ENCODE measurements at regions not wholly inside any gene's neighbourhood (a gene's known extent, or its start where the extent isn't known, plus 50 kb on each side); places are given as distances from the start of the nearest gene placed in this dataset.

- TF ChIP-seq POLR2A (IDR thresholded peaks at IDR 0.05) (no peak), CTCF (IDR thresholded peaks at IDR 0.05) (no peak), POLR2AphosphoS5 (IDR thresholded peaks at IDR 0.05) (no peak)
- Histone ChIP-seq H3K36me3 (no peaks in the 10 kb centered on the region), H3K27me3 (replicated peaks; ENCODE audit: insufficient read depth) (no peaks in the 10 kb centered on the region), H3K4me1 (replicated peaks) (no peaks in the 10 kb centered on the region), H3K4me3 (no peak overlapping the region), H3K27ac (no peak overlapping the region), H3K9me3 (no peaks in the 10 kb centered on the region)
- intact Hi-C loops (cut with DNase I), result no loop called here
- DNase-seq (ENCODE audit: low spot score), result no peak
- 93% methylated on average over 6 of the region's 6 CpGs for WGBS
These were observed 404.3 kb downstream of the MN1 start for GRCh38 chr22:27397036-27397953.

GRCh38 chr22:27397954-27398342, 403.6 kb downstream of the MN1 start:
- intact Hi-C loops (cut with DNase I), result no loop called here
- Histone ChIP-seq H3K4me3 (no peak overlapping the region), H3K9me3 (no peaks in the 10 kb centered on the region), H3K36me3 (no peaks in the 10 kb centered on the region), H3K27me3 (replicated peaks; ENCODE audit: insufficient read depth) (no peaks in the 10 kb centered on the region), H3K4me1 (replicated peaks) (no peaks in the 10 kb centered on the region), H3K27ac (no peak overlapping the region)
- TF ChIP-seq CTCF (IDR thresholded peaks at IDR 0.05), result no peak
- no peak for TF ChIP-seq POLR2AphosphoS5 (IDR thresholded peaks at IDR 0.05)
- TF ChIP-seq POLR2A (IDR thresholded peaks at IDR 0.05), result no peak
- no peak for DNase-seq (ENCODE audit: low spot score)
- WGBS, result 65% methylated on average over 13 of the region's 13 CpGs

GRCh38 chr22:27399161-27399560, 402.4 kb downstream of the MN1 start:
- no peak overlapping the region for H3K27ac ChIP-seq
- intact Hi-C loops (cut with DNase I), result no loop called here
- no peak overlapping the region for H3K4me3 ChIP-seq
- no peaks in the 10 kb centered on the region for H3K36me3 ChIP-seq
- DNase-seq (ENCODE audit: low spot score), result no peak
- 20% methylated on average over 19 of the region's 19 CpGs for WGBS
- H3K4me1 ChIP-seq (replicated peaks), result no peaks in the 10 kb centered on the region
- no peaks in the 10 kb centered on the region for H3K27me3 ChIP-seq (replicated peaks; ENCODE audit: insufficient read depth)
- H3K9me3 ChIP-seq, result no peaks in the 10 kb centered on the region
- TF ChIP-seq POLR2AphosphoS5 (IDR thresholded peaks at IDR 0.05), result no peak
- TF ChIP-seq CTCF (IDR thresholded peaks at IDR 0.05), result no peak
- no peak for TF ChIP-seq POLR2A (IDR thresholded peaks at IDR 0.05)

GRCh38 chr22:27400811-27401210, 400.7 kb downstream of the MN1 start:
- Histone ChIP-seq H3K4me3 (no peak overlapping the region), H3K4me1 (replicated peaks) (no peaks in the 10 kb centered on the region), H3K27ac (no peak overlapping the region), H3K9me3 (no peaks in the 10 kb centered on the region), H3K36me3 (no peaks in the 10 kb centered on the region), H3K27me3 (replicated peaks; ENCODE audit: insufficient read depth) (no peaks in the 10 kb centered on the region)
- intact Hi-C loops (cut with DNase I), result loop anchor here (10.0 kb wide), 1 partner anchor 636 kb away; no protein-coding TSS in a partner anchor
- TF ChIP-seq POLR2AphosphoS5 (IDR thresholded peaks at IDR 0.05), result no peak
- no peak for TF ChIP-seq POLR2A (IDR thresholded peaks at IDR 0.05)
- TF ChIP-seq CTCF (IDR thresholded peaks at IDR 0.05), result no peak
- 35% methylated on average over 1 of the region's 1 CpG for WGBS
- no peak for DNase-seq (ENCODE audit: low spot score)

- no peak for DNase-seq (ENCODE audit: low spot score)
- Histone ChIP-seq H3K27me3 (replicated peaks; ENCODE audit: insufficient read depth) (no peaks in the 10 kb centered on the region), H3K4me3 (no peak overlapping the region), H3K4me1 (replicated peaks) (no peaks in the 10 kb centered on the region), H3K36me3 (no peaks in the 10 kb centered on the region), H3K9me3 (no peaks in the 10 kb centered on the region), H3K27ac (no peak overlapping the region)
- intact Hi-C loops (cut with DNase I), result loop anchor here (10.0 kb wide), 1 partner anchor 637 kb away; no protein-coding TSS in a partner anchor
- TF ChIP-seq POLR2AphosphoS5 (IDR thresholded peaks at IDR 0.05), result no peak
- no peak for TF ChIP-seq CTCF (IDR thresholded peaks at IDR 0.05)
- TF ChIP-seq POLR2A (IDR thresholded peaks at IDR 0.05), result no peak
- WGBS, result 72% methylated on average over 3 of the region's 3 CpGs
These were observed 400.2 kb downstream of the MN1 start for GRCh38 chr22:27401321-27401720.

All from prostate gland (tissue), 2 donors.